Prostate gland (tissue), 2 donors: ENCODE measurements at regions not wholly inside any gene's neighbourhood (a gene's known extent, or its start where the extent isn't known, plus 50 kb on each side); places are given as distances from the start of the nearest gene placed in this dataset.
A peak's percentile ranks its signal among the peaks of the same experiment; 100 is the strongest.

Experiments
- POLR2A ChIP-seq: fragments of 450-650 bp; IDR thresholded peaks from one replicate; pipeline ENCODE4 v1.6.1; 2016; ENCODE audit warnings: antibody characterized with exemption, mild to moderate bottlenecking
- POLR2AphosphoS5 ChIP-seq: sonication (generic); formaldehyde crosslinking; IDR thresholded peaks from one replicate; pipeline ENCODE4 v1.6.1; 2017; ENCODE audit warnings: antibody characterized with exemption
- TF ChIP-seq, protein P1 (sequence below), 4 experiments: fragments of 200-600 bp in 2 of 4; fragments of 450-650 bp in 2 of 4; sonication (generic) in 2 of 4; IDR thresholded peaks; 1 replicate in 3 of 4; 2 replicates in 1 of 4; pipeline ENCODE4 v1.5.1; 2016 to 2019; ENCODE audit warnings: antibody characterized with exemption in 4 of 4, mild to moderate bottlenecking in 2 of 4, moderate library complexity in 2 of 4

DNA sequence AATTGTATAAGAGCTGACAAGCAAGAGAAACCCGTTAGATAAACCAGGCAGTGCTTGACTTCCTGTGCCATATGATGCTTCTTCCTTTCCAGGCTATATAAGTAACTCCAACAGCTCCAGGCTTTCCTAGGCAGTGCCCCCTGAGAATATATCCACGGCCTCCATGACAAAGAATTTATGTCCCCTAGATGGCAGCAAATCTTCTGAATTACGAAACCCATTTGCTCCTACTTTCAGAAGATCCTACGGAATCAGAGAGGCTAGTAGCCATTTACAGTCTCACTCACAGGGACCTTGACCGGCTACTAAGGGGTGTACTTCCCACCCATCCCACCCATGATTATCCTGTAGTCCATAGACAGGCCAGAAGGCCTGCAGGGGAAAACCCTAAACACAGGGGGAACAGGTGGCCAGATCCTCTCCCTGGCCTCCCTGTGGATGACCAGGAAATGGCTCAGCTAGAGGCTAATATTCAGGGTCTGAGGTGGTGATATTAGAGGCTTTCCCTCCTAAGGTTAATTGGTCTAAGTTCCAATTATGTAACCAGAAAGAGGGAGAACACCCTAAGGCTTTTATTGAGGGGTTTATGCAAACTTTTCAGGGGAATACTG lies 77.2 kb upstream of the DCD start:
- TF ChIP-seq POLR2AphosphoS5 (no peak), POLR2A (no peak)
- TF ChIP-seq, protein P1, sequence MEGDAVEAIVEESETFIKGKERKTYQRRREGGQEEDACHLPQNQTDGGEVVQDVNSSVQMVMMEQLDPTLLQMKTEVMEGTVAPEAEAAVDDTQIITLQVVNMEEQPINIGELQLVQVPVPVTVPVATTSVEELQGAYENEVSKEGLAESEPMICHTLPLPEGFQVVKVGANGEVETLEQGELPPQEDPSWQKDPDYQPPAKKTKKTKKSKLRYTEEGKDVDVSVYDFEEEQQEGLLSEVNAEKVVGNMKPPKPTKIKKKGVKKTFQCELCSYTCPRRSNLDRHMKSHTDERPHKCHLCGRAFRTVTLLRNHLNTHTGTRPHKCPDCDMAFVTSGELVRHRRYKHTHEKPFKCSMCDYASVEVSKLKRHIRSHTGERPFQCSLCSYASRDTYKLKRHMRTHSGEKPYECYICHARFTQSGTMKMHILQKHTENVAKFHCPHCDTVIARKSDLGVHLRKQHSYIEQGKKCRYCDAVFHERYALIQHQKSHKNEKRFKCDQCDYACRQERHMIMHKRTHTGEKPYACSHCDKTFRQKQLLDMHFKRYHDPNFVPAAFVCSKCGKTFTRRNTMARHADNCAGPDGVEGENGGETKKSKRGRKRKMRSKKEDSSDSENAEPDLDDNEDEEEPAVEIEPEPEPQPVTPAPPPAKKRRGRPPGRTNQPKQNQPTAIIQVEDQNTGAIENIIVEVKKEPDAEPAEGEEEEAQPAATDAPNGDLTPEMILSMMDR (IDR thresholded peaks at IDR 0.05) = peak in 1 of 4 experiments; percentile 13
